Gastrocnemius medialis (tissue), 4 donors: ENCODE measurements at regions not wholly inside any gene's neighbourhood (a gene's known extent, or its start where the extent isn't known, plus 50 kb on each side); places are given as distances from the start of the nearest gene placed in this dataset.

Experiments
- ATAC-seq, 2 donors: fragments of 150-250 bp; one replicate each; pipeline ENCODE4 v1.9.1; 2016
- DNase-seq, 2 donors: peaks; one replicate each; pipeline ENCODE4 v3.0.0-alpha.2; 2019
- H3K27ac ChIP-seq, 4 donors: fragments of 200-600 bp; sonication (generic); 1 replicate in 1 of 4; 2 replicates in 3 of 4; pipeline ENCODE4 v1.5.1; 2016 to 2018; ENCODE audit warnings: mild to moderate bottlenecking in 2 of 4, moderate library complexity in 1 of 4
- H3K27me3 ChIP-seq, 3 donors: fragments of 200-600 bp; sonication (generic) in 2 of 3; 1 replicate in 1 of 3; 2 replicates in 2 of 3; pipeline versions ENCODE4 v1.5.1 to v1.6.0; 2016 to 2019; ENCODE audit warnings: mild to moderate bottlenecking in 1 of 3, moderate library complexity in 1 of 3
- H3K36me3 ChIP-seq, 2 donors: fragments of 200-600 bp; sonication (generic) in 1 of 2; one replicate each; pipeline ENCODE4 v1.5.1; 2017 to 2018
- H3K4me1 ChIP-seq, 2 donors: fragments of 200-600 bp; sonication (generic) in 1 of 2; one replicate each; pipeline ENCODE4 v1.5.1; 2016 to 2017; ENCODE audit warnings: mild to moderate bottlenecking in 2 of 2
- H3K4me3 ChIP-seq, 4 donors: fragments of 200-600 bp; sonication (generic) in 3 of 4; 1 replicate in 1 of 4; 2 replicates in 3 of 4; pipeline ENCODE4 v1.5.1; 2016 to 2019; ENCODE audit warnings: mild to moderate bottlenecking in 2 of 4
- H3K9me3 ChIP-seq, 3 donors: fragments of 200-600 bp; sonication (generic) in 2 of 3; 1 replicate in 1 of 3; 2 replicates in 2 of 3; pipeline ENCODE4 v1.5.1; 2016 to 2019
- CTCF ChIP-seq, 5 experiments: fragments of 450-650 bp in 3 of 5; fragments of 200-600 bp in 2 of 5; sonication (generic) in 2 of 5; IDR thresholded peaks in 4 of 5; conservative IDR thresholded peaks in 1 of 5; 1 replicate in 4 of 5; 2 replicates in 1 of 5; pipeline ENCODE4 v1.5.1; 2016 to 2019; ENCODE audit warnings: antibody characterized with exemption in 5 of 5, mild to moderate bottlenecking in 3 of 5, moderate library complexity in 3 of 5
- POLR2A ChIP-seq, 2 donors: fragments of 450-650 bp; IDR thresholded peaks; one replicate each; pipeline ENCODE4 v1.6.1; 2017; ENCODE audit warnings: antibody characterized with exemption in 2 of 2, mild to moderate bottlenecking in 2 of 2, moderate library complexity in 2 of 2
- in situ Hi-C, 4 donors: fragments of 200-750 bp; cut with MboI; loops; one replicate each; pipeline versions ENCODE4 v1.15.0 to v1.8.0; 2017; ENCODE audit warnings: low sequenced_read_pairs in 4 of 4
- intact Hi-C: fragments of 100-400 bp; cut with DNase I; formaldehyde crosslinking; loops from one replicate; pipeline ENCODE4 v1.15.1; 2023; ENCODE audit warnings: low total_unique reads

DNA sequence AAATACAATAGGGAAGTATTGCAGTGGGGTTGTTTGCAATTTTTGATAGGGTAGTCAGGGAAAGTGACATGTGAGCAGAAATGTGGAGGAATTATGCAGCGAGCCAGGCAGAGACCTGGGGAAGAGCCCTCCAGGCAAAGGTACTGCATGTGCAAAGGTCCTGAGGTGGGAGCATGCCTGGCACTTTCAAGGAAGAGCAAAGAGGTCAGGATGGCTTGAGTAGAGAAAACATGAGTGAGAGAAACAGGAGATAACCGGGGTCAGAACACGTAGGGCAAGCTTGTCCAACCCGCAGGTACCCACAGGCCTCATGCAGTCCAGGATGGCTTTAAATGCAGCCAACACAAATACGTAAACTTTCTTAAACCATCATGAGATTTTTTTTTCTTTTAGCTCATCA is 71.0 kb downstream of the COQ2 start:
- no peaks in the 10 kb centered on the region for H3K36me3 ChIP-seq
- H3K4me1 ChIP-seq: no peaks in the 10 kb centered on the region
- ATAC-seq (no peak), DNase-seq (no peak)
- in situ Hi-C loops: no loop called here
- intact Hi-C loops: no loop called here
- H3K9me3 ChIP-seq: no peaks in the 10 kb centered on the region
- no peak for TF ChIP-seq POLR2A (IDR thresholded peaks at IDR 0.05)
- no peak for TF ChIP-seq CTCF (IDR thresholded peaks at IDR 0.05 in 4 of 5, conservative IDR thresholded peaks at IDR 0.05 in 1 of 5)
- no peak overlapping the region for H3K27ac ChIP-seq
- H3K4me3 ChIP-seq: no peak overlapping the region
- no peaks in the 10 kb centered on the region for H3K27me3 ChIP-seq

- no peak overlapping the region for H3K4me3 ChIP-seq
- TF ChIP-seq POLR2A (IDR thresholded peaks at IDR 0.05) (no peak), CTCF (IDR thresholded peaks at IDR 0.05 in 4 of 5, conservative IDR thresholded peaks at IDR 0.05 in 1 of 5) (no peak)
- H3K36me3 ChIP-seq: no peaks in the 10 kb centered on the region
- no peak overlapping the region for H3K27ac ChIP-seq
- DNase-seq (no peak), ATAC-seq (no peak)
- H3K27me3 ChIP-seq: no peaks in the 10 kb centered on the region
- intact Hi-C loops: no loop called here
- no peaks in the 10 kb centered on the region for H3K4me1 ChIP-seq
- no peaks in the 10 kb centered on the region for H3K9me3 ChIP-seq
- in situ Hi-C loops: no loop called here
Measured at GRCh38 chr4:83212041-83212851, 72.4 kb downstream of the COQ2 start.

- no peaks in the 10 kb centered on the region for H3K36me3 ChIP-seq
- H3K4me3 ChIP-seq: no peak overlapping the region
- H3K4me1 ChIP-seq: no peaks in the 10 kb centered on the region
- in situ Hi-C loops (no loop called here), intact Hi-C loops (no loop called here)
- no peaks in the 10 kb centered on the region for H3K9me3 ChIP-seq
- no peaks in the 10 kb centered on the region for H3K27me3 ChIP-seq
- TF ChIP-seq POLR2A (IDR thresholded peaks at IDR 0.05) (no peak), CTCF (IDR thresholded peaks at IDR 0.05 in 4 of 5, conservative IDR thresholded peaks at IDR 0.05 in 1 of 5) (no peak)
- ATAC-seq (no peak), DNase-seq (no peak)
- no peak overlapping the region for H3K27ac ChIP-seq
Measured at GRCh38 chr4:83209419-83209818, 75.2 kb downstream of the COQ2 start.

DNA sequence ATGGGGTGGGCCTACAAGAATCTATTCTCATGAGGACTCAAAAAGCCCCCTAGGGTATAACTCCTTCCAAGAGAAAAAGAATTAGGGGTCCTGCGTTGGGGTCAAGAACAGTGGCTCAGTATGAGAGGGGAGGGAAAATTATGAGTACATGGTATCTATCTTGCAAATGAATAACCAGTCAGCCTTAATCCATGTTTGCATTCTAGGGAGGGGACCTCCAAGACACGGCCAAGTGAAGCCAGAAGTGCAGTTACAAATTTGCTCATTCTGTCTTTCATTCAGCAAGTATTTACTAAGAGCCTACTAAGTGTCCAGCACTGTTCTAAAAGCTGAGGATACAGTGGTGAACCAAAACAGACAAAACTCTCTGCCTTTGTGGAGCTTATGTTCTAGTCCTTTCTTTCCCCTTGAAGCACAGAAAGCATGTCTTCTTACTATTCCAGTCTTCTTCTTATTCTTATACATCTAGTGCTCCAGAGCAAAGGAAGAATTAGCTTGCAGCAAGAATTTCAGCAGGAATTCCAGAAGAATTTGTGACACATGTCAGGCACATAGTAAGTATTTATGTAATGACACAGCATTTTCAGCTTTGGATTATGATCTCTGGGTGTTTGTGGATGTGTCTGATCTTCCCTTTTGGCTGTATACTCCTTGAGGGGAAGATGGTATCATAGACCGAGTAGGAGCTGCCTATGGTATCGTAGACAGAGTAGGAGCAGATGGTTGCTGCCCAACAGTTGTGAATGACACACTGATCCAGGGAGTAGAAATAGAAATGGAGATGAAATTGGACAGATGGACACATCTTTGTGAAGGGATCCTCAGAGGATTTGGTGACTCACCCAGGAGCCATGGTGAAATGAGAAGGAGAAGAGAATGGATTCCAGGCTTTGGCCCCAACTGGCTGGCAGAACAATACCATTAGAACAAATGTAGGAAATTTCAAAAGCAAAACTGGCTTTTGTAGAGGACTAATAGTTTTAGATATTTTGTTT is 75.9 kb downstream of the COQ2 start:
- TF ChIP-seq POLR2A (IDR thresholded peaks at IDR 0.05) (no peak), CTCF (IDR thresholded peaks at IDR 0.05 in 4 of 5, conservative IDR thresholded peaks at IDR 0.05 in 1 of 5) (no peak)
- Histone ChIP-seq H3K4me3 (no peak overlapping the region), H3K36me3 (no peaks in the 10 kb centered on the region), H3K27me3 (no peaks in the 10 kb centered on the region), H3K27ac (no peak overlapping the region), H3K4me1 (no peaks in the 10 kb centered on the region), H3K9me3 (no peaks in the 10 kb centered on the region)
- ATAC-seq: no peak
- DNase-seq: no peak
- intact Hi-C loops (no loop called here), in situ Hi-C loops (no loop called here)
